LNCAP (cell line): ENCODE measurements at regions not wholly inside any gene's neighbourhood (a gene's known extent, or its start where the extent isn't known, plus 50 kb on each side); places are given as distances from the start of the nearest gene placed in this dataset.

ENCODE experiments used
- TF ChIP-seq, protein P1 (sequence below): fragments of 450-650 bp; IDR thresholded peaks from 2 replicates; pipeline ENCODE4 v1.5.1; 2017; ENCODE audit warnings: mild to moderate bottlenecking

DNA sequence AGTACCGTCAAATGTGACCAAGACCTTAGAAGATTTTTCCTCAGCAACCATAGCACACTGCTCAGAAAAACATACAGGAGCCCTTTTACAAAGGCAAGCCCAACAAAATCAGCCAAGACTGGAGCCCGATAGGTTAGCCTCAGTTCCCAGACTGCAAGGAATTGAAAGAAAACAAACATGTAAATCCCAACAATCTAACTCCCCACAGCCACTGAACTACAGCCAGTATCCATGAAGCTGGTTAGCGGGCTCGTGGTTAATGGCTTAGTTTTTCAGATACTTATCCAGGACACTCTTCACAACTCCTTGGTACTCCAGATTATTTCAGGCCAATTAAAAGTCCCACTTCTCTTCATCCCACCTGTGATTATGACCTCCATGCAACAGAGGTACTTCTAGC is 201.6 kb downstream of the IPMK start:
- TF ChIP-seq, protein P1, sequence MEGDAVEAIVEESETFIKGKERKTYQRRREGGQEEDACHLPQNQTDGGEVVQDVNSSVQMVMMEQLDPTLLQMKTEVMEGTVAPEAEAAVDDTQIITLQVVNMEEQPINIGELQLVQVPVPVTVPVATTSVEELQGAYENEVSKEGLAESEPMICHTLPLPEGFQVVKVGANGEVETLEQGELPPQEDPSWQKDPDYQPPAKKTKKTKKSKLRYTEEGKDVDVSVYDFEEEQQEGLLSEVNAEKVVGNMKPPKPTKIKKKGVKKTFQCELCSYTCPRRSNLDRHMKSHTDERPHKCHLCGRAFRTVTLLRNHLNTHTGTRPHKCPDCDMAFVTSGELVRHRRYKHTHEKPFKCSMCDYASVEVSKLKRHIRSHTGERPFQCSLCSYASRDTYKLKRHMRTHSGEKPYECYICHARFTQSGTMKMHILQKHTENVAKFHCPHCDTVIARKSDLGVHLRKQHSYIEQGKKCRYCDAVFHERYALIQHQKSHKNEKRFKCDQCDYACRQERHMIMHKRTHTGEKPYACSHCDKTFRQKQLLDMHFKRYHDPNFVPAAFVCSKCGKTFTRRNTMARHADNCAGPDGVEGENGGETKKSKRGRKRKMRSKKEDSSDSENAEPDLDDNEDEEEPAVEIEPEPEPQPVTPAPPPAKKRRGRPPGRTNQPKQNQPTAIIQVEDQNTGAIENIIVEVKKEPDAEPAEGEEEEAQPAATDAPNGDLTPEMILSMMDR: no peak

DNA sequence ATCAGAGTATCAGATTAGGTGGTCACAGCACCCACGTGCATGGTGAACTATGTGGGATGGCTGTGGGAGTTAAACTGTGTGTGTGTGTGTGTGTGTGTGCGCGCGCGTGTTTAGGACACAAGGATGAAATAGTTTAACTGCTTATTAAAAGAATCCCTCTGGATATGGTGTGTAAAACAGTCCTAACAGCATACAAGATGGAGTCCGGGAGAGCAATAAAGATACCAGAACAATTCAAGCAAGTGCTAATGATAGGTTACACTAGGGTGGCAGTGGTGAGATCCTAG is 202.2 kb downstream of the IPMK start:
- TF ChIP-seq, protein P1: no peak; the same call in 1 of the 2 replicates

DNA sequence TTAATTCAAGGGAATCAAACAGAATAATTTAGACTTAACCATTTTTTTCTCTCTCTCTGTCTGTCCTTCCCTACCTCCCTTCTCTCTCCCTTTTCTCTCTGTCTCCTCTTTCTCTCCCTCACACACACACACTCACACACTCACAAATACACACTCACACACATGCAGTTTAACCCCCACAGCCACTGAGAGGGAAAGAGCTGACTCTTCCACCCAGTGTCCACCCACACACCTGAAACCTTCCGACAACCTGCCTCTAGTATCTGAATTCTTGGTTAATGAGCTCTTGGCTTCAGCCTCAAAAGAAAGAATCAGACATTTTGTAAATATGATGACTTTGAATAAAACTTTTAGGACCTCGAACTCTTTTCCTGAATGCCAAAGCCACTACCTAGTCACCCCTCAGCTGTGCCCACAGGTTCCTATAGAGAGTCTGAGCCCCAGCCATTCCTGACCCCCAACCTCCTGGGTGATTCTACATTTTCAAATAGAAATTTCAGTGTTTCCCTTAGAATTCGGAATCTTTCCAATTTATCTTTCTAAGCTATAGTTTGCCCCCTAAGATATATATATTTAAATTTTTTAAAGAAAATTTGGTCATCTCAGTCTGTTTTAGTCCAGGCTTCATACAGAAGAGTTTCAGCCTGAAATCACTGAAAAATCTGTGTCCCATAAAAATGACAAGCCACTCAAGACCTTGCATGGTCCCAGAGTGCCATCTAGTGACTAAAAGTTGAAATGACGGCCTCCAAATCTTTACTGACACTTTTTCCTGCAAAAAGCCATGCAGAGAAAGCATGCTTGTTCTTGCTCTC is 202.8 kb downstream of the IPMK start:
- TF ChIP-seq, protein P1: peak; percentile 76

DNA sequence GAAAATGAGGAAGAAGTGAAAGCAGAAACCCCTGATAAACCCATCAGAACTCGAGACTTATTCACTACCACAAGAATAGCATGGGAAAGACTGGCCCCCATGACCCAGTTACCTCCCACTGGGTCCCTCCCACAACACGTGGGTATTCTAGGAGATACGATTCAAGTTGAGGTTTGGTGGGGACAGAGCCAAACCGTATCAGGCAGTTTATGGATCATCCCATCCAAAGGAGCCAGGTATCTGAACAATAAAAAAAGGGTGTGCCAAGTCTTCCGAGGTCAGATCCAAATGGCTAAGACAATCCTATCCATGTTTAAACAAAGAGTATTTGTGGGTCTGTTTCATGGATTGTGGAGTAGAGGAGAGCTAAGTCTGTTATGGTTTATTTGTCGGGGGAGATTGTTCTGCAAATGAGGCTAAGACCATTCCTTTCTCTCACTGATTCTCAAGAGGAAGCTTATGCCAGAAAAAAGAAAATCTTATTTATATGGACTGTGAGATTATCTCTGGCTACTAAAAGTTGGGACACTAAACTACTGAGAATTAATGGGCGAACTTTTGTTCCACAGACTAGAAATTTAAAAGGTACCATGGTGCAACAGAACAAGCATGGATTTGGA is 203.7 kb downstream of the IPMK start:
- TF ChIP-seq, protein P1: no peak

DNA sequence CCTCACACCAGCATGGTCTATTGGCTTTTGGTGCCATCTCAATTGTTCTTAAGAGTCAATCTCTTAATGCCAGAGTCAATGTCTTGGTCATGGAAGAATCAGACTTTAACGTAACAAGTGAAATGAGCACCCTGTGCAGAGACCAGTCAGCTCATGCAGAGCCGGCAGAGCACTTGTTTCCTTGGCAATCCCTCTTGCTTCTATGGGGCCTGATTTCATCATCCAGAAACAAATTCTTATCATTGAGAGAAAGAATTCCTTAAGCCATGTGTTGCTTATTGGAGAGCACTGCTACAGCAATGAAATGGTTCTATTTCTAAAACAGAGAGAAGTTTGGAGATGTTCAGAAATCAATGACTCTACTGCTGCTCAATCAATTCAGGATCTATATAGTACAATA is 212.8 kb downstream of the IPMK start:
- TF ChIP-seq, protein P1: no peak

DNA sequence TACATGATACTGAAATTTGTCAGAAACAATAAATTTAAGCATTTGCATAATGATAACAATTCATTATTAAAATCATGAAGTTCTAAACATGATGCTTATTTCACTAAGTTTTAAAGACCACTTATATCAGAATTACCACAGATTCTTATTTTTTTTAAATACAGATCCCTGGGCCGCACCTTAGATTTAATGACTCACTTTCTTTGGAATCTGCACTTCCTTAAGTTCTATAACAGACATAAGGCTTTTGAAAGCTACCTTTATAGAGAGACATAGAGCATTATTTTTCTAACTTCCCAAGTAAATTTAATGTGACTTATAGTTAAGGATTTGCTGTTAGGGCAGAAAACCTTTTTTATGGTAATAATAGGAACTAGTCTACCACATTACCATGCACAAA is 214.9 kb downstream of the IPMK start:
- TF ChIP-seq, protein P1: no peak

DNA sequence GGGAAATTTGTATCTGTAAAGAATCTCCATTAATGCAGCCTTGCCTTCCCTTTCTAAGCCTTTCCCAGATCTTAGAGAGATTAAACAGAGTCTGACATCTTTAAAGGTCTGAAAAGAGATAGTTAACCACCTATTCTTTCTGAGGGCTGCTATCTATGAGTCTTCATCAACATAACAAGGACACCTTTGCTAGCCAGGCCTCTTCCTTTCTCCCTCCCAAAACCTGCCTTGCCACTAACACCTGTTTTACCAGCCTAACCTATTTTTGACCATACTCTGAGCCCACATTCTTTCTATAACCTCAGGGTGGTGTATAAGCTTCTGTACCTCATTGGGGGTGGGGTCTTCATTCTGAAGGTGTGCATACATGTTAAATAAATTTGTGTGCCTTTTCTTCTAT is 217.1 kb downstream of the IPMK start:
- TF ChIP-seq, protein P1: no peak
